Right lobe of liver (tissue), 6 donors: ENCODE measurements at regions not wholly inside any gene's neighbourhood (a gene's known extent, or its start where the extent isn't known, plus 50 kb on each side); places are given as distances from the start of the nearest gene placed in this dataset.

ENCODE experiments used
- ATAC-seq, 4 donors: fragments of 200-7000 bp; cut with Tn5 transposase; one replicate each; pipeline ENCODE4 v1.9.1; 2020; ENCODE audit warnings: mild to moderate bottlenecking in 4 of 4, moderate library complexity in 4 of 4
- DNase-seq, 3 donors: peaks; one replicate each; pipeline ENCODE4 v3.0.0-alpha.2; 2020
- H3K27ac ChIP-seq, 3 donors: fragments of 200-600 bp; one replicate each; pipeline ENCODE4 v1.8.0; 2022
- H3K27me3 ChIP-seq, 2 donors: fragments of 200-600 bp; one replicate each; pipeline ENCODE4 v1.8.0; 2022
- H3K36me3 ChIP-seq, 4 donors: fragments of 200-600 bp; sonication (generic) in 1 of 4; one replicate each; pipeline versions ENCODE4 v1.5.1 to v1.8.0; 2017 to 2022; ENCODE audit warnings: control low read depth in 1 of 4
- H3K4me1 ChIP-seq, 4 donors: fragments of 200-600 bp; sonication (generic) in 1 of 4; one replicate each; pipeline versions ENCODE4 v1.5.1 to v1.8.0; 2017 to 2022; ENCODE audit warnings: control low read depth in 1 of 4
- H3K4me3 ChIP-seq, 3 donors: fragments of 200-600 bp; one replicate each; pipeline ENCODE4 v1.8.0; 2022
- H3K9me3 ChIP-seq, 4 donors: fragments of 200-600 bp; sonication (generic) in 1 of 4; one replicate each; pipeline versions ENCODE4 v1.5.1 to v1.8.0; 2017 to 2022; ENCODE audit warnings: control low read depth in 1 of 4
- POLR2A ChIP-seq: fragments of 450-650 bp; IDR thresholded peaks from one replicate; pipeline ENCODE4 v1.6.1; 2017; ENCODE audit warnings: antibody characterized with exemption, mild to moderate bottlenecking
- WGBS: methylation state at CpG from one replicate; pipeline ENCODE4 v1.1.6; 2018; ENCODE audit warnings: low coverage, low lambda C conversion rate; ENCODE audit not compliant: insufficient coverage; ENCODE audit errors: missing lambda C conversion rate; 5-methylcytosine and 5-hydroxymethylcytosine counted together
- intact Hi-C, 2 donors: fragments of 100-400 bp; cut with DNase I; formaldehyde crosslinking; loops; one replicate each; pipeline versions ENCODE4 v1.11.2 to v1.14.1; 2022
- TF ChIP-seq, protein P1 (sequence below), 4 donors: fragments of 200-600 bp in 3 of 4; fragments of 450-650 bp in 1 of 4; IDR thresholded peaks; one replicate each; pipeline versions ENCODE4 v1.5.1 to v1.8.0; 2016 to 2022; ENCODE audit warnings: antibody characterized with exemption in 4 of 4, mild to moderate bottlenecking in 2 of 4
- donor health status: DM: no; HTN: yes; CAD: no.
- donor health status: DM: no; HTN: no; CAD: no.
- donor health status: DM: no; HTN: no; CAD: no.
- donor health status: DM: no; HTN: yes; CAD: no.
- donor health status: DM: no; HTN: yes; CAD: no.

DNA sequence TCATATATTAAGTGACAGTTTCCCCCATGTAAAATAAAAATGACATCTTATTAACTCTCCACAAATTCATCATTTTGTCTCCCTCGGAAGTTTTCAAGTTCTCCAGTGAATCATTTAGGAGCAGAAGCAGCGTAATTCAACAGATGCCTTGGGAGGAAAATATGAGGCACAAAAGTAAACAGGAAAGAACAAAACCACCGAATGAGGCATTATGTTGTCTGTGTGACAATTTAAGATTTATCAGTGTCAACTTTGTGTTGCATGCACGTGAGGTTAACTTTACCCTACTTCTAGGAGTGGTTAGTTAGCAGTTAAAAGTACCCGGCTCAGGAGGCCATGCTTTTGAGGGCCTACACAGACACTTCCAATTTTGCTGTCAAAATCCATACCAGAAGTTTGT, 258.6 kb downstream of the IPO8 start:
- H3K27me3 ChIP-seq, result no peaks in the 10 kb centered on the region
- 44% methylated on average over 5 of the region's 5 CpGs for WGBS
- intact Hi-C loops, result no loop called here
- ATAC-seq (no peak), DNase-seq (no peak)
- H3K9me3 ChIP-seq, result no peaks in the 10 kb centered on the region
- no peaks in the 10 kb centered on the region for H3K36me3 ChIP-seq
- peaks cover 0 to 27% (median 8%) of the 10 kb centered on the region in 4 donors for H3K4me1 ChIP-seq
- TF ChIP-seq POLR2A, result no peak
- TF ChIP-seq, protein P1, sequence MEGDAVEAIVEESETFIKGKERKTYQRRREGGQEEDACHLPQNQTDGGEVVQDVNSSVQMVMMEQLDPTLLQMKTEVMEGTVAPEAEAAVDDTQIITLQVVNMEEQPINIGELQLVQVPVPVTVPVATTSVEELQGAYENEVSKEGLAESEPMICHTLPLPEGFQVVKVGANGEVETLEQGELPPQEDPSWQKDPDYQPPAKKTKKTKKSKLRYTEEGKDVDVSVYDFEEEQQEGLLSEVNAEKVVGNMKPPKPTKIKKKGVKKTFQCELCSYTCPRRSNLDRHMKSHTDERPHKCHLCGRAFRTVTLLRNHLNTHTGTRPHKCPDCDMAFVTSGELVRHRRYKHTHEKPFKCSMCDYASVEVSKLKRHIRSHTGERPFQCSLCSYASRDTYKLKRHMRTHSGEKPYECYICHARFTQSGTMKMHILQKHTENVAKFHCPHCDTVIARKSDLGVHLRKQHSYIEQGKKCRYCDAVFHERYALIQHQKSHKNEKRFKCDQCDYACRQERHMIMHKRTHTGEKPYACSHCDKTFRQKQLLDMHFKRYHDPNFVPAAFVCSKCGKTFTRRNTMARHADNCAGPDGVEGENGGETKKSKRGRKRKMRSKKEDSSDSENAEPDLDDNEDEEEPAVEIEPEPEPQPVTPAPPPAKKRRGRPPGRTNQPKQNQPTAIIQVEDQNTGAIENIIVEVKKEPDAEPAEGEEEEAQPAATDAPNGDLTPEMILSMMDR (IDR thresholded peaks at IDR 0.05), result no peak
- peak overlapping the region in 2 of 3 donors; percentile 66 to 72 for H3K27ac ChIP-seq
- H3K4me3 ChIP-seq, result no peak overlapping the region

DNA sequence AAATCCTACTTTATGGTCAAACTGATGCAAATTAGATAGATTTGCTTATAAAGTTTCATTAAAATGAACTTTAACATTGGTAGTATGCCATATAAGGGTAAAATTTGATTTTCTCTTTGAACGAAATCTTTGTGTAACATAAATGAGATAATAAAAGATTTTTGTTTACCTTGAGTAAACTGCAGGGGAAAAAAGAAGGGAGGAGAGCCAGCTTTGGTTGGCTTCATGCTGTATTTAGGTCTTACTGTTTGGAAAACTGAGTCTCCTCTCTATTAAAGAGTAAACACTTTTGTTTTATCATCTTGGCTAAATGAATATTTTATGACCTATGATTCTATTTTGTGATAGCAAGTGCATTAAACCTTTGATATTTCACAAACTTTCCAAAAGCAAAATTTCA, 267.6 kb downstream of the IPO8 start:
- TF ChIP-seq POLR2A, result no peak
- TF ChIP-seq, protein P1 (IDR thresholded peaks at IDR 0.05), result no peak
- Histone ChIP-seq H3K27ac (peak overlapping the region in 2 of 3 donors; percentile 79 to 85), H3K27me3 (no peaks in the 10 kb centered on the region), H3K4me3 (no peak overlapping the region), H3K36me3 (no peaks in the 10 kb centered on the region), H3K4me1 (peaks cover 0 to 20% (median 8%) of the 10 kb centered on the region in 4 donors), H3K9me3 (no peaks in the 10 kb centered on the region)
- ATAC-seq (peak; percentile 53 to 65 (median 58)), DNase-seq (no peak)
- 17% methylated on average over 1 of the region's 1 CpG for WGBS
- intact Hi-C loops, result no loop called here

DNA sequence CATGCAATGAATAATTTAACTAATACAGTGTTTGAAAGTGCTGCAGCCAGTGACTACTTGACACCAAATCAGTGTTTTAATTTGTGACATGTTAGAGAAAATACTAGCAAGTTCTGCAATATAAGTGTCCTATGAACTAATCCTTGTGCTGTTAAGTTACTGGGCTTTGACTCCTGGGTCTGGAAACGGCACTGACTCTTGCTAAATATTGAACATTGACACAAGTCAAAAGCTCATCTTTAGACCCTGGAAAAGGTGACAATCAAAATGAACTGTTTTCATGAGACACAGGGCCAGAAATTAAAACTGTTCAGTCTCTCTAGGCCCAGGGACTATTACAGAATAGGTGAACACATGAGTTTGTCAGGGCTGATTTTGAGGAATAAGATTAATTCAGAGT, 268.1 kb downstream of the IPO8 start:
- Histone ChIP-seq H3K36me3 (no peaks in the 10 kb centered on the region), H3K27me3 (no peaks in the 10 kb centered on the region), H3K4me3 (no peak overlapping the region), H3K9me3 (no peaks in the 10 kb centered on the region), H3K27ac (peak overlapping the region in 2 of 3 donors; percentile 79 to 85), H3K4me1 (peaks cover 0 to 20% (median 8%) of the 10 kb centered on the region in 4 donors)
- TF ChIP-seq, protein P1 (IDR thresholded peaks at IDR 0.05), result no peak
- TF ChIP-seq POLR2A, result no peak
- intact Hi-C loops, result no loop called here
- ATAC-seq (peak; percentile 77 to 90 (median 88)), DNase-seq (no peak)
- 18% methylated on average over 1 of the region's 1 CpG for WGBS

DNA sequence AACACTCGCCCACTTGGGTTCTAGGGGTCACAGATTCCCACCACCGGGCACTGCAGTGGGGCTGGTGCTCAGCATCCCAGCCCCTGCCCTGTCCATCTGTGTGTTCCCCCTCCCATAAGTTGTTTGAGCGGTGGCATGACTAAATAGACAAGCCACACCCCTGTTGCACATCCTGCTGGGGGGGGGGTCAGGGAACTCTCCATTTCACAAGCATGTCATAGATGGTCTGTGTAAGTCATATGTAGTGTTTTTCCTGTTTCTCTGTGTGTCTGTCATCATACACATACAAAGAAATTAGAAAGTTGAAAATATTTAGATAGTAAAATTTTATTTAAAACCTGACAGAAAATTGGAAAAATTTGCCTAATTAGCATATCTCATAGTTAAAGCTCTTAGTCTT, 270.2 kb downstream of the IPO8 start:
- no CpG with 5 or more reads among the region's 3 CpGs for WGBS
- TF ChIP-seq, protein P1 (IDR thresholded peaks at IDR 0.05), result no peak
- TF ChIP-seq POLR2A, result no peak
- DNase-seq (no peak), ATAC-seq (no peak)
- intact Hi-C loops, result no loop called here
- H3K9me3 ChIP-seq, result no peaks in the 10 kb centered on the region
- no peak overlapping the region for H3K4me3 ChIP-seq
- peaks cover 0 to 20% (median 8%) of the 10 kb centered on the region in 4 donors for H3K4me1 ChIP-seq
- H3K36me3 ChIP-seq, result no peaks in the 10 kb centered on the region
- H3K27me3 ChIP-seq, result no peaks in the 10 kb centered on the region
- no peak overlapping the region for H3K27ac ChIP-seq

DNA sequence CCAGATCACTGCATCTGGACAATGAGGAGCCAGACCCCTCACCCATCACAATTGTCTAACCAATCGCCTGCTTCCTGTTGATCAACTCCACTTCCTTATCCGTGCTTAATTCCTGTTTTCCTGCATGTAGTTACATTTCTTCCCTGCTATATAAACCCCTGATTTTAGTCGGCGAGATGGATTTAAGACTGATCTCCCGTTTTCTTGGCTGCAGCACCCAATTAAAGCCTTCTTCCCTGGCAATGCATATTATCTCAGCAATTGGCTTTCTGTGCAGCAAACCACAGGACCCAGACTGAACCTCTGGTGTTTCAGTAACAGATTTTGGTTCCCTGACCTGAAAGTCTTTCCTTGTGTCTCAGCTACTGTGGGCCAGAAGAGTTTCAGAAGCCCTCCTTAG, 272.3 kb downstream of the IPO8 start:
- TF ChIP-seq POLR2A, result no peak
- TF ChIP-seq, protein P1 (IDR thresholded peaks at IDR 0.05), result no peak
- no peak for ATAC-seq
- WGBS, result 80% methylated on average over 5 of the region's 5 CpGs

More for the DNA sequence above, 272.3 kb downstream of the IPO8 start:
- Histone ChIP-seq H3K36me3 (no peaks in the 10 kb centered on the region), H3K27me3 (no peaks in the 10 kb centered on the region), H3K4me1 (peaks cover 0 to 17% (median 8%) of the 10 kb centered on the region in 4 donors), H3K27ac (no peak overlapping the region), H3K4me3 (no peak overlapping the region), H3K9me3 (no peaks in the 10 kb centered on the region)
- intact Hi-C loops, result no loop called here
- no peak for DNase-seq
